ENCODE measurements at regions not wholly inside any gene's neighbourhood (a gene's known extent, or its start where the extent isn't known, plus 50 kb on each side); places are given as distances from the start of the nearest gene placed in this dataset.

DNA sequence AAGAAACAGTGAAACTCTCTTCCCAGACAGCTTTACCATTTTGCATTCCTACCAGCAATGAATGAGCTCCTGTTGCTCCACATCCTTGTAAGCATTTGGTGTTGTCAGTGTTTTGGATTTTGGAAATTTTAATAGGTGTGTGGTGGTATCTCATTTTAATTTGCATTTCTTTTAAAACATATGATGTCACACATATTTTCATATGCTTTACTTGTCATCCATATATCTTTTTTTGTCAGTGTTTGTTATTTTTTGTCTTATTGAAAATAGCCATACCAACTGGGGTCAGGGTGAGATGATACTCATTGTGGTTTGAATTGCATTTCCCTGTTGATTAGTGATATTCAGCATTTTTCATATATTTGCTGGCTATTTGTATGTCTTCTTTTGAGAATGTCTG is 119.5 kb upstream of the FOXA2 start:
- POLR2A ChIA-PET (ENCODE audit: low non-redundant PET), result no interaction called here
- Histone ChIP-seq H3K27ac (ENCODE audit: low read depth, low read length, poor library complexity, severe bottlenecking) (no peak overlapping the region), H3K4me1 (ENCODE audit: insufficient read depth, low read length, poor library complexity, severe bottlenecking) (no peaks in the 10 kb centered on the region), H3K4me3 (ENCODE audit: low read depth, low read length, poor library complexity, severe bottlenecking) (no peak overlapping the region), H3K27me3 (replicated peaks; ENCODE audit: insufficient read depth, low read depth, low read length, poor library complexity) (no peaks in the 10 kb centered on the region), H3K36me3 (ENCODE audit: insufficient read depth, low read length, poor library complexity, severe bottlenecking) (no peaks in the 10 kb centered on the region), H3K9me3 (ENCODE audit: low read depth, low read length, poor library complexity, severe bottlenecking) (no peaks in the 10 kb centered on the region)
- TF ChIP-seq EZH2 (IDR thresholded peaks at IDR 0.05; ENCODE audit: borderline replicate concordance, low read depth, low read length, poor library complexity, severe bottlenecking), result no peak
- TF ChIP-seq, protein P1, sequence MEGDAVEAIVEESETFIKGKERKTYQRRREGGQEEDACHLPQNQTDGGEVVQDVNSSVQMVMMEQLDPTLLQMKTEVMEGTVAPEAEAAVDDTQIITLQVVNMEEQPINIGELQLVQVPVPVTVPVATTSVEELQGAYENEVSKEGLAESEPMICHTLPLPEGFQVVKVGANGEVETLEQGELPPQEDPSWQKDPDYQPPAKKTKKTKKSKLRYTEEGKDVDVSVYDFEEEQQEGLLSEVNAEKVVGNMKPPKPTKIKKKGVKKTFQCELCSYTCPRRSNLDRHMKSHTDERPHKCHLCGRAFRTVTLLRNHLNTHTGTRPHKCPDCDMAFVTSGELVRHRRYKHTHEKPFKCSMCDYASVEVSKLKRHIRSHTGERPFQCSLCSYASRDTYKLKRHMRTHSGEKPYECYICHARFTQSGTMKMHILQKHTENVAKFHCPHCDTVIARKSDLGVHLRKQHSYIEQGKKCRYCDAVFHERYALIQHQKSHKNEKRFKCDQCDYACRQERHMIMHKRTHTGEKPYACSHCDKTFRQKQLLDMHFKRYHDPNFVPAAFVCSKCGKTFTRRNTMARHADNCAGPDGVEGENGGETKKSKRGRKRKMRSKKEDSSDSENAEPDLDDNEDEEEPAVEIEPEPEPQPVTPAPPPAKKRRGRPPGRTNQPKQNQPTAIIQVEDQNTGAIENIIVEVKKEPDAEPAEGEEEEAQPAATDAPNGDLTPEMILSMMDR (conservative IDR thresholded peaks at IDR 0.05; ENCODE audit: low read depth, low read length), result no peak
- intact Hi-C loops (cut with micrococcal nuclease; ENCODE audit: unreplicated experiment), result no loop called here
- DNase-seq (ENCODE audit: low spot score), result no peak
- no TSS peak for BruUV-seq (replicated peaks)
- CTCF ChIA-PET, result no interaction called here

DNA sequence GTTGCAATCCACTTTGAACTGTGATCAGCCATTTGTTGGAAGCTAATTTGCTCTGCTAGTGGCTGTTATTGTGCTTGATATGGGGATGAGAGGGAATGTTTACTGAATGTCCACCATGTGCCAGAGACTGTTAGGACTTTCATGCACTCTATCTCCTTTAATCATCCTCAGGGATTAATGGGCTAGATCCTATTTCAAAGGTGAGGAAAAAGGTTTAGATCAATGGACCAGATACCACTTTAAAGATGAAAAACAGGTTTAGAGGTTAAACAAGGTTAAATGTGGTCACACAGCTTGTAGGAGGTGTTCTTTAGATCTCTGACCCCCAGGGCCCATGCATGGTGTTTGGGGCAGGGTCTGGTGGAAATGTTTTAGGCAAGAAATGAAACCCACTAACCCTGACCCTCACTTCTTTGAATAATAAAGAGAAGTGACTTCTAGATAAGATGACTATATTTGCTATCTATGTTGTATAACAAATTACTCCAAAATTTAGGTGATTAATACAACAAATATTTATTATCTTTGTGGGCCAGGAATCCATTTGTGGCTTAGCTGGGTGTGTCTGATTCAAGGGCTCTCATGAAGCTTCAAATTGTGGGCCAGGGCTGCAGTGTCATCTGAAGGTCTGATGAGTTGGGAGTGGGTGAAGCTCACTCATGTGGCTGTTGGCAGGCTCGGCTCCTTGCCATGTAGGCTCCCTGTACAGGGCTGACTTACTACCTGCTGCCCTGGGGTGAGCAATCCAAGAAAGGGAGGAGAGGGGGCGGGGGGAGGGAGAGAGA is 127.8 kb upstream of the FOXA2 start:
- TF ChIP-seq, protein P1 (conservative IDR thresholded peaks at IDR 0.05; ENCODE audit: low read depth, low read length), result no peak
- TF ChIP-seq EZH2 (IDR thresholded peaks at IDR 0.05; ENCODE audit: borderline replicate concordance, low read depth, low read length, poor library complexity, severe bottlenecking), result no peak
- Histone ChIP-seq H3K4me3 (ENCODE audit: low read depth, low read length, poor library complexity, severe bottlenecking) (no peak overlapping the region), H3K4me1 (ENCODE audit: insufficient read depth, low read length, poor library complexity, severe bottlenecking) (no peaks in the 10 kb centered on the region), H3K27me3 (replicated peaks; ENCODE audit: insufficient read depth, low read depth, low read length, poor library complexity) (no peaks in the 10 kb centered on the region), H3K36me3 (ENCODE audit: insufficient read depth, low read length, poor library complexity, severe bottlenecking) (no peaks in the 10 kb centered on the region), H3K9me3 (ENCODE audit: low read depth, low read length, poor library complexity, severe bottlenecking) (no peaks in the 10 kb centered on the region), H3K27ac (ENCODE audit: low read depth, low read length, poor library complexity, severe bottlenecking) (no peak overlapping the region)
- BruUV-seq (replicated peaks), result no TSS peak
- DNase-seq (ENCODE audit: low spot score), result no peak
- intact Hi-C loops (cut with micrococcal nuclease; ENCODE audit: unreplicated experiment), result no loop called here
- CTCF ChIA-PET, result no interaction called here
- POLR2A ChIA-PET (ENCODE audit: low non-redundant PET), result no interaction called here

DNA sequence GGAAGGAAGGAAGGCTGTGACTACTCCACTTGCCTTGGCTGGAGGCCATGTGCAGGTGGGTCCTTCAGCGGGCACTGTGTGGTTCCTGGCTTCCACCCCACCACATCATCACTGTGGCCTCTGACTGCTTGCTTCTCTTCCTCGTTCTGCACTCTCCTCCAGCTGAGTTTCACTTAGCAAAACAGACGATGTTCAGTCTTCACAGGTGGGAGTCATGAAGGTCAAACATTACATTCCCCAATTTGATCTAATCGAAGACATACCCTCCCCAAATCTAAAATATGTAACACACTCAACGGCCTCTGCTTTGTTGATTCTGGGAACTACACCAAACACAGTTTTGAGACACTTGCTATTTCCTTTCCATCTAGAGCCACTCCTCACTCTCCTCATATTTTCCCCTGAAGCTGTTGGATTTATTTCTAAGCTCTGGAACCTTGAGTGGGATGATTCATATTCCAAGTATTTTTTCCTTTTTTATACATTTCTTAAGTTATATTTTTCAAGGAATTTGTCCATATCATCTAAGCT is 132.5 kb upstream of the FOXA2 start:
- POLR2A ChIA-PET (ENCODE audit: low non-redundant PET), result no interaction called here
- no peak for DNase-seq (ENCODE audit: low spot score)
- no TSS peak for BruUV-seq (replicated peaks)
- Histone ChIP-seq H3K36me3 (ENCODE audit: insufficient read depth, low read length, poor library complexity, severe bottlenecking) (no peaks in the 10 kb centered on the region), H3K27ac (ENCODE audit: low read depth, low read length, poor library complexity, severe bottlenecking) (no peak overlapping the region), H3K4me1 (ENCODE audit: insufficient read depth, low read length, poor library complexity, severe bottlenecking) (no peaks in the 10 kb centered on the region), H3K27me3 (replicated peaks; ENCODE audit: insufficient read depth, low read depth, low read length, poor library complexity) (peaks cover 5% of the 10 kb centered on the region), H3K9me3 (ENCODE audit: low read depth, low read length, poor library complexity, severe bottlenecking) (no peaks in the 10 kb centered on the region), H3K4me3 (ENCODE audit: low read depth, low read length, poor library complexity, severe bottlenecking) (no peak overlapping the region)
- TF ChIP-seq, protein P1 (conservative IDR thresholded peaks at IDR 0.05; ENCODE audit: low read depth, low read length), result no peak
- TF ChIP-seq EZH2 (IDR thresholded peaks at IDR 0.05; ENCODE audit: borderline replicate concordance, low read depth, low read length, poor library complexity, severe bottlenecking), result no peak
- intact Hi-C loops (cut with micrococcal nuclease; ENCODE audit: unreplicated experiment), result no loop called here
- CTCF ChIA-PET, result no interaction called here
